Pancreas (tissue), 10 donors: ENCODE measurements at regions not wholly inside any gene's neighbourhood (a gene's known extent, or its start where the extent isn't known, plus 50 kb on each side); places are given as distances from the start of the nearest gene placed in this dataset.

Experiments used
- ATAC-seq, 4 donors: fragments of 200-7000 bp; cut with Tn5 transposase; one replicate each; pipeline versions ENCODE4 v1.8.0 to v1.9.1; 2020; ENCODE audit warnings: mild to moderate bottlenecking in 4 of 4, moderate library complexity in 4 of 4
- DNase-seq, 6 donors: peaks; one replicate each; pipeline ENCODE4 v3.0.0-alpha.2; 2020
- FAIRE-seq: peaks from 2 replicates; lab custom pipeline; 2012; peaks lifted over from hg19 to GRCh38; lab: Jason Lieb, UNC
- H3K27ac ChIP-seq, 4 donors: fragments of 200-600 bp; sonication (generic); 1 replicate in 3 of 4; 2 replicates in 1 of 4; pipeline versions ENCODE4 v1.5.0 to v1.8.0; 2020
- H3K27me3 ChIP-seq, 4 donors: fragments of 200-600 bp; one replicate each; pipeline ENCODE4 v1.8.0; 2021
- H3K36me3 ChIP-seq, 3 donors: fragments of 200-600 bp; sonication (generic) in 1 of 3; one replicate each; pipeline versions ENCODE4 v1.5.0 to v1.8.0; 2020 to 2021
- H3K4me1 ChIP-seq, 3 donors: fragments of 200-600 bp; one replicate each; pipeline ENCODE4 v1.8.0; 2021
- H3K4me3 ChIP-seq, 4 donors: fragments of 200-600 bp; sonication (generic) in 2 of 4; one replicate each; pipeline versions ENCODE4 v1.5.0 to v1.8.0; 2020 to 2021
- H3K9me3 ChIP-seq, 4 donors: fragments of 200-600 bp; one replicate each; pipeline ENCODE4 v1.8.0; 2021
- CTCF ChIP-seq, 4 donors: fragments of 200-600 bp; sonication (generic) in 3 of 4; IDR thresholded peaks; one replicate each; pipeline versions ENCODE4 v1.5.0 to v1.8.0; 2021; ENCODE audit warnings: antibody characterized with exemption in 4 of 4
- WGBS, 2 donors: extraction: QIAGEN DNeasy Blood & Tissue Kit; methylation state at CpG; one replicate each; pipeline ENCODE4 v1.1.7; 2013; 5-methylcytosine and 5-hydroxymethylcytosine counted together
- intact Hi-C, 3 donors: fragments of 100-400 bp; cut with DNase I; formaldehyde crosslinking; loops; one replicate each; pipeline versions ENCODE4 v1.11.1 to v1.14.2; 2022
- donor health status: healthy with polysubstance abuse.
- donor health status: DM: no; HTN: no; CAD: no; lungs with moderate emphysema.
- donor health status: DM: no; HTN: no; CAD: no.
- donor health status: control.
- donor health status: control.
- donor health status: Bipolar disorder and iron deficiency.
- donor health status: DM: yes; HTN: yes; CAD: no.
- donor health status: DM: no; HTN: no; CAD: no.
- donor health status: DM: no; HTN: no; CAD: no.
- donor health status: DM: yes; HTN: yes; CAD: no.

- H3K27ac ChIP-seq, result no peak overlapping the region
- no peak for DNase-seq
- H3K36me3 ChIP-seq, result no peaks in the 10 kb centered on the region
- TF ChIP-seq CTCF (IDR thresholded peaks at IDR 0.05), result no peak
- H3K4me3 ChIP-seq, result no peak overlapping the region
- H3K27me3 ChIP-seq, result no peaks in the 10 kb centered on the region
- no peak for ATAC-seq
- no peaks in the 10 kb centered on the region for H3K9me3 ChIP-seq
- intact Hi-C loops, result no loop called here
- no peak for FAIRE-seq
- H3K4me1 ChIP-seq, result no peaks in the 10 kb centered on the region
Observed at GRCh38 chr4:125838924-125839323, 524.2 kb downstream of the FAT4 start.

- no peaks in the 10 kb centered on the region for H3K4me1 ChIP-seq
- intact Hi-C loops, result no loop called here
- no peak overlapping the region for H3K4me3 ChIP-seq
- H3K9me3 ChIP-seq, result no peaks in the 10 kb centered on the region
- TF ChIP-seq CTCF (IDR thresholded peaks at IDR 0.05), result no peak
- ATAC-seq, result no peak
- DNase-seq, result no peak
- no peak for FAIRE-seq
- H3K36me3 ChIP-seq, result no peaks in the 10 kb centered on the region
- H3K27ac ChIP-seq, result no peak overlapping the region
- no peaks in the 10 kb centered on the region for H3K27me3 ChIP-seq
Observed at GRCh38 chr4:125843947-125844346, 529.2 kb downstream of the FAT4 start.

DNA sequence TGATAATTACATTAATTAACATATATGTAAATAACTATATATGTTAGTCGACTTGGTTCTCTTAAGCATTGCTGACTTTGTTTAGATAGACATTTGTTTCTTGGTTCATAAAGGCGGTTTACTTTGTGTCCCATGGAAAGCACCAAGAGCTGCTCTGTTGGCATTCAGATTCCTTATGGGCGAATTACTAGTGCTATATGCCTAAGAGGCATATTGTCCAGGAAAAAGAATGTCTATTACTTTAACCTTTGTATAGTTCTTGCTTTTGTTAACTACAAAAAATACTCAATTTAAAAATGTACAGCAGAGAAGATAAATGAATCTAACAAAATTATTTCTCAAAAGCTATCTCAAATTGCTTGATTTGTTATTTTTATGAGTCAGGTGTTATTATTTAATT, 532.8 kb downstream of the FAT4 start:
- Histone ChIP-seq H3K36me3 (no peaks in the 10 kb centered on the region), H3K27ac (no peak overlapping the region), H3K4me1 (no peaks in the 10 kb centered on the region), H3K27me3 (no peaks in the 10 kb centered on the region), H3K9me3 (no peaks in the 10 kb centered on the region), H3K4me3 (no peak overlapping the region)
- DNase-seq (no peak), ATAC-seq (no peak), FAIRE-seq (no peak)
- intact Hi-C loops, result no loop called here
- 66 to 80% methylated on average over 3 of the region's 3 CpGs for WGBS, 2 donors
- no peak for TF ChIP-seq CTCF (IDR thresholded peaks at IDR 0.05)

- Histone ChIP-seq H3K27ac (no peak overlapping the region), H3K4me3 (no peak overlapping the region), H3K27me3 (no peaks in the 10 kb centered on the region), H3K4me1 (no peaks in the 10 kb centered on the region), H3K9me3 (no peaks in the 10 kb centered on the region), H3K36me3 (no peaks in the 10 kb centered on the region)
- intact Hi-C loops, result no loop called here
- FAIRE-seq (no peak), ATAC-seq (no peak), DNase-seq (no peak)
- no peak for TF ChIP-seq CTCF (IDR thresholded peaks at IDR 0.05)
Observed at GRCh38 chr4:125849869-125850268, 535.1 kb downstream of the FAT4 start.

- no peak for TF ChIP-seq CTCF (IDR thresholded peaks at IDR 0.05)
- Histone ChIP-seq H3K4me1 (no peaks in the 10 kb centered on the region), H3K4me3 (no peak overlapping the region), H3K9me3 (no peaks in the 10 kb centered on the region), H3K27me3 (no peaks in the 10 kb centered on the region), H3K27ac (no peak overlapping the region), H3K36me3 (no peaks in the 10 kb centered on the region)
- no peak for ATAC-seq
- intact Hi-C loops, result no loop called here
- WGBS, 2 donors, result 26 to 37% methylated on average over 4 of the region's 4 CpGs
- DNase-seq, result no peak
- FAIRE-seq, result no peak
Observed at GRCh38 chr4:125891597-125892258, 577.0 kb downstream of the FAT4 start.
